Stomach (tissue), 8 donors: ENCODE measurements at regions not wholly inside any gene's neighbourhood (a gene's known extent, or its start where the extent isn't known, plus 50 kb on each side); places are given as distances from the start of the nearest gene placed in this dataset.

ENCODE experiments used
- DNase-seq, 2 donors: peaks; one replicate each; pipeline versions ENCODE4 v3.0.0 to v3.0.0-alpha.2; 2013 to 2019
- H3K27ac ChIP-seq, 5 donors: fragments of 200-600 bp in 4 of 5; sonication (generic) in 4 of 5; one replicate each; pipeline ENCODE4 v1.5.1; 2013 to 2019; ENCODE audit warnings: mild to moderate bottlenecking in 1 of 5, moderate library complexity in 1 of 5
- H3K27me3 ChIP-seq, 3 donors: fragments of 200-600 bp; sonication (generic); one replicate each; pipeline ENCODE4 v1.5.1; 2017 to 2019; ENCODE audit warnings: mixed run types in 1 of 3
- H3K36me3 ChIP-seq, 4 donors: fragments of 200-600 bp; sonication (generic); 1 replicate in 3 of 4; 2 replicates in 1 of 4; pipeline ENCODE4 v1.5.1; 2016 to 2019
- H3K4me1 ChIP-seq, 4 donors: fragments of 200-600 bp; sonication (generic); one replicate each; pipeline ENCODE4 v1.5.1; 2016 to 2019
- H3K4me3 ChIP-seq, 4 donors: fragments of 200-600 bp; sonication (generic) in 3 of 4; one replicate each; pipeline ENCODE4 v1.5.1; 2016 to 2019; ENCODE audit warnings: mild to moderate bottlenecking in 1 of 4
- H3K9me3 ChIP-seq, 4 donors: fragments of 200-600 bp; sonication (generic); one replicate each; pipeline ENCODE4 v1.5.1; 2016 to 2019
- CTCF ChIP-seq, 7 experiments: fragments of 450-650 bp in 4 of 7; fragments of 200-600 bp in 3 of 7; sonication (generic) in 3 of 7; IDR thresholded peaks; one replicate each; pipeline ENCODE4 v1.5.1; 2016 to 2019; ENCODE audit warnings: antibody characterized with exemption in 7 of 7, control low read depth in 2 of 7, mild to moderate bottlenecking in 1 of 7
- EP300 ChIP-seq: sonication (generic); formaldehyde crosslinking; IDR thresholded peaks from one replicate; pipeline ENCODE4 v1.6.1; 2017; ENCODE audit warnings: antibody characterized with exemption
- POLR2A ChIP-seq, 4 donors: fragments of 450-650 bp; IDR thresholded peaks; one replicate each; pipeline ENCODE4 v1.6.1; 2016; ENCODE audit warnings: antibody characterized with exemption in 4 of 4, control low read depth in 2 of 4, mild to moderate bottlenecking in 1 of 4, moderate library complexity in 1 of 4
- POLR2AphosphoS5 ChIP-seq, 3 donors: sonication (generic); formaldehyde crosslinking; IDR thresholded peaks; one replicate each; pipeline ENCODE4 v1.6.1; 2016; ENCODE audit warnings: antibody characterized with exemption in 3 of 3
- WGBS, 5 donors: extraction: QIAGEN DNeasy Blood & Tissue Kit in 3 of 5; methylation state at CpG; one replicate each; pipeline versions ENCODE4 v1.1.5 to v1.1.7; 2013 to 2018; 5-methylcytosine and 5-hydroxymethylcytosine counted together
- intact Hi-C: fragments of 100-400 bp; cut with DNase I; formaldehyde crosslinking; loops from one replicate; pipeline ENCODE4 v1.15.1; 2023; ENCODE audit warnings: low total_unique reads
- donor health status: healthy with polysubstance abuse.
- donor health status: Bipolar disorder and iron deficiency.
- donor health status: healthy.

GRCh38 chr6:139841794-139842215 is 467.4 kb upstream of the CITED2 start:
- Histone ChIP-seq H3K4me3 (no peak overlapping the region), H3K27me3 (no peaks in the 10 kb centered on the region), H3K36me3 (no peaks in the 10 kb centered on the region), H3K27ac (no peak overlapping the region), H3K9me3 (no peaks in the 10 kb centered on the region), H3K4me1 (peaks cover 0 to 4% (median 0%) of the 10 kb centered on the region in 4 donors)
- no peak for TF ChIP-seq EP300
- TF ChIP-seq POLR2AphosphoS5 (IDR thresholded peaks at IDR 0.05) = no peak
- TF ChIP-seq CTCF (IDR thresholded peaks at IDR 0.05) = no peak
- TF ChIP-seq POLR2A (IDR thresholded peaks at IDR 0.05) = no peak
- WGBS, 5 donors = 44 to 60% (median 50%) methylated on average over 2 of the region's 2 CpGs
- intact Hi-C loops = no loop called here
- DNase-seq = no peak

- Histone ChIP-seq H3K36me3 (no peaks in the 10 kb centered on the region), H3K4me3 (no peak overlapping the region), H3K27me3 (no peaks in the 10 kb centered on the region), H3K4me1 (no peaks in the 10 kb centered on the region), H3K27ac (peak overlapping the region in 2 of 5 donors; percentile 19 to 23), H3K9me3 (no peaks in the 10 kb centered on the region)
- 69 to 86% (median 79%) methylated on average over 7 of the region's 7 CpGs for WGBS, 5 donors
- TF ChIP-seq POLR2A (IDR thresholded peaks at IDR 0.05) (no peak), EP300 (no peak), CTCF (IDR thresholded peaks at IDR 0.05) (no peak), POLR2AphosphoS5 (IDR thresholded peaks at IDR 0.05) (no peak)
- DNase-seq = peak in 1 of 2 donors; percentile 17
- intact Hi-C loops = no loop called here
Measured at GRCh38 chr6:139839506-139840156, 465.2 kb upstream of the CITED2 start.

- TF ChIP-seq POLR2AphosphoS5 (IDR thresholded peaks at IDR 0.05) (no peak), EP300 (no peak), POLR2A (IDR thresholded peaks at IDR 0.05) (no peak), CTCF (IDR thresholded peaks at IDR 0.05) (no peak)
- no peak for DNase-seq
- H3K27ac ChIP-seq = no peak overlapping the region
- H3K27me3 ChIP-seq = no peaks in the 10 kb centered on the region
- H3K36me3 ChIP-seq = no peaks in the 10 kb centered on the region
- no peaks in the 10 kb centered on the region for H3K4me1 ChIP-seq
- intact Hi-C loops = no loop called here
- H3K9me3 ChIP-seq = no peaks in the 10 kb centered on the region
- 82 to 91% (median 90%) methylated on average over 5 of the region's 5 CpGs for WGBS, 5 donors
- no peak overlapping the region for H3K4me3 ChIP-seq
Measured at GRCh38 chr6:139834232-139834631, 459.8 kb upstream of the CITED2 start.

- Histone ChIP-seq H3K4me3 (no peak overlapping the region), H3K36me3 (no peaks in the 10 kb centered on the region), H3K9me3 (no peaks in the 10 kb centered on the region), H3K27me3 (no peaks in the 10 kb centered on the region), H3K4me1 (no peaks in the 10 kb centered on the region), H3K27ac (no peak overlapping the region)
- intact Hi-C loops = no loop called here
- no peak for DNase-seq
- TF ChIP-seq CTCF (IDR thresholded peaks at IDR 0.05) (no peak), EP300 (no peak)
- WGBS, 5 donors = 72 to 90% (median 82%) methylated on average over 4 of the region's 4 CpGs
Measured at GRCh38 chr6:139833592-139833991, 459.1 kb upstream of the CITED2 start.
